ENCODE measurements at regions not wholly inside any gene's neighbourhood (a gene's known extent, or its start where the extent isn't known, plus 50 kb on each side); places are given as distances from the start of the nearest gene placed in this dataset.

GRCh38 chr2:8475349-8476031, 206.4 kb upstream of the ID2 start:
- Histone ChIP-seq H3K9ac (ENCODE audit: insufficient read length, low read depth) (no peak overlapping the region), H3K9me3 (ENCODE audit: insufficient read depth, low read length) (no peaks in the 10 kb centered on the region), H3K36me3 (ENCODE audit: insufficient read depth, insufficient read length, low read length) (no peaks in the 10 kb centered on the region), H3K4me1 (ENCODE audit: insufficient read depth, insufficient read length) (no peaks in the 10 kb centered on the region), H3K27me3 (ENCODE audit: insufficient read depth, insufficient read length) (no peaks in the 10 kb centered on the region), H3K4me3 (ENCODE audit: insufficient read length, low read depth) (no peak overlapping the region)
- TF ChIP-seq YY1 (IDR thresholded peaks at IDR 0.05; ENCODE audit: insufficient read depth, insufficient read length) (no peak), ZNF274 (IDR thresholded peaks at IDR 0.05; ENCODE audit: low read depth, low read length) (no peak), SUZ12 (IDR thresholded peaks at IDR 0.05; ENCODE audit: extremely low read depth, insufficient read depth, insufficient read length) (no peak)
- no peak for DNase-seq (ENCODE audit: low read depth, low spot score)

- TF ChIP-seq YY1 (IDR thresholded peaks at IDR 0.05; ENCODE audit: insufficient read depth, insufficient read length): no peak
- no peak for TF ChIP-seq ZNF274 (IDR thresholded peaks at IDR 0.05; ENCODE audit: low read depth, low read length)
- TF ChIP-seq SUZ12 (IDR thresholded peaks at IDR 0.05; ENCODE audit: extremely low read depth, insufficient read depth, insufficient read length): no peak
- Histone ChIP-seq H3K9me3 (ENCODE audit: insufficient read depth, low read length) (no peaks in the 10 kb centered on the region), H3K4me1 (ENCODE audit: insufficient read depth, insufficient read length) (no peaks in the 10 kb centered on the region), H3K36me3 (ENCODE audit: insufficient read depth, insufficient read length, low read length) (no peaks in the 10 kb centered on the region), H3K27me3 (ENCODE audit: insufficient read depth, insufficient read length) (no peaks in the 10 kb centered on the region), H3K4me3 (ENCODE audit: insufficient read length, low read depth) (no peak overlapping the region), H3K9ac (ENCODE audit: insufficient read length, low read depth) (no peak overlapping the region)
- no peak for DNase-seq (ENCODE audit: low read depth, low spot score)
These were observed 204.0 kb upstream of the ID2 start for GRCh38 chr2:8477552-8478470.

GRCh38 chr2:8478471-8478793, 203.4 kb upstream of the ID2 start:
- Histone ChIP-seq H3K36me3 (ENCODE audit: insufficient read depth, insufficient read length, low read length) (no peaks in the 10 kb centered on the region), H3K9ac (ENCODE audit: insufficient read length, low read depth) (no peak overlapping the region), H3K4me1 (ENCODE audit: insufficient read depth, insufficient read length) (no peaks in the 10 kb centered on the region), H3K4me3 (ENCODE audit: insufficient read length, low read depth) (no peak overlapping the region), H3K27me3 (ENCODE audit: insufficient read depth, insufficient read length) (no peaks in the 10 kb centered on the region), H3K9me3 (ENCODE audit: insufficient read depth, low read length) (no peaks in the 10 kb centered on the region)
- no peak for DNase-seq (ENCODE audit: low read depth, low spot score)
- TF ChIP-seq ZNF274 (IDR thresholded peaks at IDR 0.05; ENCODE audit: low read depth, low read length) (no peak), SUZ12 (IDR thresholded peaks at IDR 0.05; ENCODE audit: extremely low read depth, insufficient read depth, insufficient read length) (no peak), YY1 (IDR thresholded peaks at IDR 0.05; ENCODE audit: insufficient read depth, insufficient read length) (no peak)

GRCh38 chr2:8479298-8479697, 202.6 kb upstream of the ID2 start:
- H3K27me3 ChIP-seq (ENCODE audit: insufficient read depth, insufficient read length): no peaks in the 10 kb centered on the region
- no peak overlapping the region for H3K4me3 ChIP-seq (ENCODE audit: insufficient read length, low read depth)
- no peak for TF ChIP-seq SUZ12 (IDR thresholded peaks at IDR 0.05; ENCODE audit: extremely low read depth, insufficient read depth, insufficient read length)
- no peak for TF ChIP-seq YY1 (IDR thresholded peaks at IDR 0.05; ENCODE audit: insufficient read depth, insufficient read length)
- no peak for TF ChIP-seq ZNF274 (IDR thresholded peaks at IDR 0.05; ENCODE audit: low read depth, low read length)
- no peak for DNase-seq (ENCODE audit: low read depth, low spot score)
- H3K9me3 ChIP-seq (ENCODE audit: insufficient read depth, low read length): no peaks in the 10 kb centered on the region
- H3K36me3 ChIP-seq (ENCODE audit: insufficient read depth, insufficient read length, low read length): no peaks in the 10 kb centered on the region
- H3K9ac ChIP-seq (ENCODE audit: insufficient read length, low read depth): no peak overlapping the region
- H3K4me1 ChIP-seq (ENCODE audit: insufficient read depth, insufficient read length): no peaks in the 10 kb centered on the region

GRCh38 chr2:8480915-8481314, 200.9 kb upstream of the ID2 start:
- Histone ChIP-seq H3K9ac (ENCODE audit: insufficient read length, low read depth) (no peak overlapping the region), H3K27me3 (ENCODE audit: insufficient read depth, insufficient read length) (no peaks in the 10 kb centered on the region)

GRCh38 chr2:8481463-8482009, 200.3 kb upstream of the ID2 start:
- H3K36me3 ChIP-seq (ENCODE audit: insufficient read depth, insufficient read length, low read length): no peaks in the 10 kb centered on the region
- no peaks in the 10 kb centered on the region for H3K27me3 ChIP-seq (ENCODE audit: insufficient read depth, insufficient read length)
- H3K4me3 ChIP-seq (ENCODE audit: insufficient read length, low read depth): no peak overlapping the region
- no peaks in the 10 kb centered on the region for H3K9me3 ChIP-seq (ENCODE audit: insufficient read depth, low read length)
- no peaks in the 10 kb centered on the region for H3K4me1 ChIP-seq (ENCODE audit: insufficient read depth, insufficient read length)
- no peak for DNase-seq (ENCODE audit: low read depth, low spot score)
- no peak overlapping the region for H3K9ac ChIP-seq (ENCODE audit: insufficient read length, low read depth)
- no peak for TF ChIP-seq YY1 (IDR thresholded peaks at IDR 0.05; ENCODE audit: insufficient read depth, insufficient read length)
- no peak for TF ChIP-seq SUZ12 (IDR thresholded peaks at IDR 0.05; ENCODE audit: extremely low read depth, insufficient read depth, insufficient read length)
- TF ChIP-seq ZNF274 (IDR thresholded peaks at IDR 0.05; ENCODE audit: low read depth, low read length): no peak

More at GRCh38 chr2:8480915-8481314, 200.9 kb upstream of the ID2 start:
- no peak for DNase-seq (ENCODE audit: low read depth, low spot score)
- Histone ChIP-seq H3K36me3 (ENCODE audit: insufficient read depth, insufficient read length, low read length) (no peaks in the 10 kb centered on the region), H3K4me1 (ENCODE audit: insufficient read depth, insufficient read length) (no peaks in the 10 kb centered on the region), H3K4me3 (ENCODE audit: insufficient read length, low read depth) (no peak overlapping the region), H3K9me3 (ENCODE audit: insufficient read depth, low read length) (no peaks in the 10 kb centered on the region)
- no peak for TF ChIP-seq YY1 (IDR thresholded peaks at IDR 0.05; ENCODE audit: insufficient read depth, insufficient read length)
- no peak for TF ChIP-seq ZNF274 (IDR thresholded peaks at IDR 0.05; ENCODE audit: low read depth, low read length)
- TF ChIP-seq SUZ12 (IDR thresholded peaks at IDR 0.05; ENCODE audit: extremely low read depth, insufficient read depth, insufficient read length): no peak

- H3K36me3 ChIP-seq (ENCODE audit: insufficient read depth, insufficient read length, low read length): no peaks in the 10 kb centered on the region
- H3K4me3 ChIP-seq (ENCODE audit: insufficient read length, low read depth): no peak overlapping the region
- no peaks in the 10 kb centered on the region for H3K4me1 ChIP-seq (ENCODE audit: insufficient read depth, insufficient read length)
- DNase-seq (ENCODE audit: low read depth, low spot score): no peak
- TF ChIP-seq SUZ12 (IDR thresholded peaks at IDR 0.05; ENCODE audit: extremely low read depth, insufficient read depth, insufficient read length): no peak
- TF ChIP-seq YY1 (IDR thresholded peaks at IDR 0.05; ENCODE audit: insufficient read depth, insufficient read length): no peak
- no peak for TF ChIP-seq ZNF274 (IDR thresholded peaks at IDR 0.05; ENCODE audit: low read depth, low read length)
- H3K27me3 ChIP-seq (ENCODE audit: insufficient read depth, insufficient read length): no peaks in the 10 kb centered on the region
- no peak overlapping the region for H3K9ac ChIP-seq (ENCODE audit: insufficient read length, low read depth)
- H3K9me3 ChIP-seq (ENCODE audit: insufficient read depth, low read length): no peaks in the 10 kb centered on the region
These were observed 199.4 kb upstream of the ID2 start for GRCh38 chr2:8482432-8482831.

Measured in NT2/D1 (cell line).